Esophagus muscularis mucosa (tissue), 3 donors: ENCODE measurements at regions not wholly inside any gene's neighbourhood (a gene's known extent, or its start where the extent isn't known, plus 50 kb on each side); places are given as distances from the start of the nearest gene placed in this dataset.
"Not testable (repeated sequence)": the region's sequence is repeated elsewhere in the genome, so short reads cannot be mapped to it uniquely, and the experiment has no call there.

Source experiments
- CTCF ChIP-seq, 3 experiments: fragments of 200-600 bp in 2 of 3; fragments of 450-650 bp in 1 of 3; sonication (generic) in 2 of 3; IDR thresholded peaks; one replicate each; pipeline ENCODE4 v1.5.1; 2017 to 2019; ENCODE audit warnings: antibody characterized with exemption in 3 of 3, mild to moderate bottlenecking in 2 of 3, moderate library complexity in 1 of 3
- POLR2A ChIP-seq: fragments of 450-650 bp; IDR thresholded peaks from one replicate; pipeline ENCODE4 v1.6.1; 2017; ENCODE audit warnings: antibody characterized with exemption, moderate library complexity, mild to moderate bottlenecking, low read depth
- POLR2AphosphoS5 ChIP-seq, 2 donors: sonication (generic); formaldehyde crosslinking; IDR thresholded peaks; one replicate each; pipeline ENCODE4 v1.6.1; 2017; ENCODE audit warnings: antibody characterized with exemption in 2 of 2

GRCh38 chr17:30730837-30731209 lies 93.7 kb downstream of the CRLF3 start:
- TF ChIP-seq POLR2A; CTCF (IDR thresholded peaks at IDR 0.05); POLR2AphosphoS5 (IDR thresholded peaks at IDR 0.05): not testable (repeated sequence)
